ENCODE measurements at regions not wholly inside any gene's neighbourhood (a gene's known extent, or its start where the extent isn't known, plus 50 kb on each side); places are given as distances from the start of the nearest gene placed in this dataset.
A peak's percentile ranks its signal among the peaks of the same experiment; 100 is the strongest.
"Not testable (repeated sequence)": the region's sequence is repeated elsewhere in the genome, so short reads cannot be mapped to it uniquely, and the experiment has no call there.

- H3K4me3 ChIP-seq, H3K9me3 ChIP-seq: not testable (repeated sequence)
These were observed 158.4 kb downstream of the ANKRD36B start for GRCh38 chr2:97431169-97431725.

GRCh38 chr2:97422376-97422775, 167.3 kb downstream of the ANKRD36B start:
- no CpG with 5 or more reads among the region's 2 CpGs for WGBS
- not testable (repeated sequence) for H3K9me3 ChIP-seq; H3K27ac ChIP-seq; H3K36me3 ChIP-seq; H3K4me3 ChIP-seq; H3K4me1 ChIP-seq; H3K27me3 ChIP-seq; DNase-seq (ENCODE audit: low spot score in 2 of 2)

More at GRCh38 chr2:97431169-97431725, 158.4 kb downstream of the ANKRD36B start:
- H3K27ac ChIP-seq; H3K4me1 ChIP-seq; H3K27me3 ChIP-seq; DNase-seq (ENCODE audit: low spot score in 2 of 2); H3K36me3 ChIP-seq: not testable (repeated sequence)
- no CpG with 5 or more reads among the region's 4 CpGs for WGBS

- H3K4me1 ChIP-seq; H3K36me3 ChIP-seq; DNase-seq (ENCODE audit: low spot score in 2 of 2); H3K9me3 ChIP-seq; H3K4me3 ChIP-seq; H3K27me3 ChIP-seq; H3K27ac ChIP-seq: not testable (repeated sequence)
- no CpG with 5 or more reads among the region's 2 CpGs for WGBS
These were observed 183.3 kb downstream of the ANKRD36B start for GRCh38 chr2:97406340-97406739.

DNA sequence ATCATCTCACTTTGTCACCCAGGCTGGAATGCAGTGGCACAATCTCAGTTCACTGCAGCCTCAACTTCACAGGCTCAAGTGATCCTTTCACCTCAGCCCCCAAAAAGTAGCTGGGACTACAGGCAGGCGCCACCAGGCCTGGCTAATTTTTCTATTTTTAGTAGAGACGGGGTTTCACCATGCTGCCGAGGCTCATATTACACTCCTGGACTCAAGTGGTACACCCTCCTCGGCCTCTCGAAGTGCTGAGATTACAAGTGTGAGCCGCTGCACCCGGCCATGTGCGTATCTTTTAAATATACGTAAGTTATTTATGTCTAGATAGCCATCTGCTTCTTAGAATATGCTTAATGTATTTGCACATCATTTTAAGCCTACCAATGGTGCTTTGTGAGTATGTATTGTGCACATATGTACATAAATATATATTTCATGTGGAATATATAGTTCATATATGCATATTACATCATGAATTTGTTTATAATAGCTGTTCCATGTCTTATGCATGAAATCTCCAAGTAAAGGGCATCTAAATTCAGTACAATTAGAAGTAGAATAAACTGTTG, 184.4 kb downstream of the ANKRD36B start:
- H3K4me1 ChIP-seq; DNase-seq (ENCODE audit: low spot score in 2 of 2); H3K36me3 ChIP-seq; H3K9me3 ChIP-seq; H3K27ac ChIP-seq; H3K4me3 ChIP-seq; H3K27me3 ChIP-seq: not testable (repeated sequence)
- 78% methylated on average over 4 of the region's 9 CpGs for WGBS

DNA sequence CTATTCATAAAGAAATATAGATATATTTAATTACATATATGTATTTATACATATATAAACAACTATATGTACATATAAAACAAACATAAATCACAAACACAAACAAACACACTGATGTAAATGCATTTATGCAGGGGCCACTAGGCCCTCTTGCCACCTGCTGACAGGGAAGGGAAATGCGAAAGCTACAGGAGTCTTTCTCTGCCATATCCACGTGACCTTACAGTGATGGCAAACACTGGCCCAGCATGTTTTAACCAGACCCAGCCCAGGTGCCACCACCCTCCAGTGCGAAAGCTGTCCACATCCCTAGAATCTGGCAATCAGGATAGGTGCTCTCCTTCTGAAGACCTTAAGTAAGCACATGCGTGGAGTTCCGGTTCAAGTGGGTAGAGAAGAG, 187.0 kb downstream of the ANKRD36B start:
- no CpG with 5 or more reads among the region's 5 CpGs for WGBS
- DNase-seq (ENCODE audit: low spot score in 2 of 2); H3K36me3 ChIP-seq; H3K4me3 ChIP-seq; H3K27me3 ChIP-seq; H3K9me3 ChIP-seq; H3K27ac ChIP-seq; H3K4me1 ChIP-seq: not testable (repeated sequence)

GRCh38 chr2:97395691-97396090, 194.0 kb downstream of the ANKRD36B start:
- no CpG with 5 or more reads among the region's 4 CpGs for WGBS
- H3K27me3 ChIP-seq; H3K4me3 ChIP-seq; H3K9me3 ChIP-seq; H3K36me3 ChIP-seq; H3K27ac ChIP-seq; DNase-seq (ENCODE audit: low spot score in 2 of 2); H3K4me1 ChIP-seq: not testable (repeated sequence)

DNA sequence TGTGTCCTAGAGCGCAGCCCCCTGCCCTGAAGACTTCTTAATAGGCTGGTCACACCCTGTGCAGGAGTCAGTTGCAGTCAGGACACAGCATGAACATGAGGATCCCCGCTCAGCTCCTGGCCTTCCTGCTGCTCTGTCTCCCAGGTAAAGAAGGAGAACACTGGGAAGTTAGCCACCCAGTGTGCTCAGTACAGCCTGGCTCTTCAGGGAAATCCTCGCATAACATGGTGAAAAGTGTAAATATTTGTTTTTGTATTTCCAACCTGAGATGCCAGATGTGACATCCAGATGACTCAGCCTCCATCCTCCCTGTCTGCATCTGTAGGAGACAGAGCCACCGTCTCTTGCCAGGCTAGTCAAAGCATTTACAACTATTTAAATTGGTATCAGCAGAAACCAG, 203.9 kb downstream of the ANKRD36B start:
- not testable (repeated sequence) for H3K4me1 ChIP-seq; H3K4me3 ChIP-seq; H3K27ac ChIP-seq; DNase-seq (ENCODE audit: low spot score in 2 of 2); H3K36me3 ChIP-seq; H3K9me3 ChIP-seq; H3K27me3 ChIP-seq
- no CpG with 5 or more reads among the region's 4 CpGs for WGBS

GRCh38 chr2:97375913-97376312, 213.8 kb downstream of the ANKRD36B start:
- H3K36me3 ChIP-seq; H3K4me1 ChIP-seq; DNase-seq (ENCODE audit: low spot score in 2 of 2); H3K4me3 ChIP-seq; H3K9me3 ChIP-seq; H3K27ac ChIP-seq; H3K27me3 ChIP-seq: not testable (repeated sequence)
- no CpG with 5 or more reads among the region's 4 CpGs for WGBS

GRCh38 chr2:97374426-97374825, 215.3 kb downstream of the ANKRD36B start:
- not testable (repeated sequence) for H3K4me3 ChIP-seq; H3K27me3 ChIP-seq; H3K4me1 ChIP-seq; H3K9me3 ChIP-seq; H3K36me3 ChIP-seq; H3K27ac ChIP-seq; DNase-seq (ENCODE audit: low spot score in 2 of 2)
- WGBS, result no CpG with 5 or more reads among the region's 7 CpGs

- H3K36me3 ChIP-seq; DNase-seq (ENCODE audit: low spot score in 2 of 2); H3K27ac ChIP-seq; H3K4me3 ChIP-seq; H3K4me1 ChIP-seq; H3K9me3 ChIP-seq: not testable (repeated sequence)
- H3K27me3 ChIP-seq, result peaks cover 13% of the 10 kb centered on the region
- no CpG with 5 or more reads among the region's 4 CpGs for WGBS
These were observed 226.5 kb downstream of the ANKRD36B start for GRCh38 chr2:97363159-97363558.

GRCh38 chr2:97359861-97360584, 229.7 kb downstream of the ANKRD36B start:
- peaks cover 16% of the 10 kb centered on the region for H3K27me3 ChIP-seq
- no peaks in the 10 kb centered on the region for H3K4me1 ChIP-seq
- peak in 1 of 2 donors; percentile 31 for DNase-seq (ENCODE audit: low spot score in 2 of 2)
- 82% methylated on average over 1 of the region's 5 CpGs for WGBS
- no peak overlapping the region for H3K4me3 ChIP-seq
- TF ChIP-seq CTCF (IDR thresholded peaks at IDR 0.05) (no peak), POLR2AphosphoS5 (IDR thresholded peaks at IDR 0.05) (no peak), POLR2A (IDR thresholded peaks at IDR 0.05) (no peak), EP300 (IDR thresholded peaks at IDR 0.05) (no peak)
- no peak overlapping the region for H3K27ac ChIP-seq
- no peaks in the 10 kb centered on the region for H3K9me3 ChIP-seq
- no peaks in the 10 kb centered on the region for H3K36me3 ChIP-seq

Measured in suprapubic skin (tissue), 4 donors.